Endothelial cell of umbilical vein (primary cell): ENCODE measurements at regions not wholly inside any gene's neighbourhood (a gene's known extent, or its start where the extent isn't known, plus 50 kb on each side); places are given as distances from the start of the nearest gene placed in this dataset.

Source experiments
- BruUV-seq: library from RNA; stranded (reverse); fragments of 400-500 nt; replicated peaks from 2 replicates; lab custom pipeline; 2021; lab: Mats Ljungman, UMichigan
- CTCF ChIA-PET: fragments of 300-600, 350-600 bp; sonication (Branson Sonifier 250); formaldehyde crosslinking; loops from one replicate; lab custom pipeline; 2021; ENCODE audit warnings: antibody characterized with exemption, inconsistent platforms; lab: Charles Lee
- POLR2A ChIA-PET: fragments of 300-600, 350-600 bp; sonication (Branson Sonifier 250); formaldehyde crosslinking; loops from one replicate; lab custom pipeline; 2021; ENCODE audit warnings: antibody characterized with exemption, inconsistent platforms; lab: Charles Lee
- DNase-seq: peaks from one replicate; pipeline ENCODE4 v3.0.0-alpha.2; 2011; ENCODE audit warnings: low read depth, low spot score
- FAIRE-seq: peaks from 2 replicates; lab custom pipeline; 2011; peaks lifted over from hg19 to GRCh38; lab: Jason Lieb, UNC
- H2AFZ ChIP-seq: 2 replicates; pipeline ENCODE4 v1.6.0; 2012; ENCODE audit warnings: low read depth, low read length, control low read depth, inconsistent platforms
- H3K27ac ChIP-seq: 2 replicates; pipeline ENCODE4 v1.5.1; 2011; ENCODE audit warnings: low read depth, mild to moderate bottlenecking, control low read depth, low read length, moderate library complexity; ENCODE audit not compliant: insufficient read depth
- H3K27me3 ChIP-seq, 2 experiments: 2 replicates each; pipeline versions ENCODE4 v1.6.0 to v1.6.1; 2011; ENCODE audit warnings: low read length in 2 of 2, mixed read lengths in 1 of 2; ENCODE audit not compliant: control insufficient read depth in 2 of 2, insufficient read depth in 2 of 2
- H3K36me3 ChIP-seq, 2 experiments: 2 replicates in 1 of 2; 3 replicates in 1 of 2; pipeline ENCODE4 v1.5.1; 2011; ENCODE audit warnings: low read length in 2 of 2, mild to moderate bottlenecking in 1 of 2, moderate library complexity in 1 of 2; ENCODE audit not compliant: control insufficient read depth in 2 of 2, insufficient read depth in 2 of 2; ENCODE audit errors: extremely low read depth in 1 of 2
- H3K4me1 ChIP-seq: 3 replicates; pipeline ENCODE4 v1.5.1; 2011; ENCODE audit warnings: mild to moderate bottlenecking, low read length; ENCODE audit not compliant: control insufficient read depth, insufficient read depth; ENCODE audit errors: extremely low read depth
- H3K4me2 ChIP-seq: 2 replicates; pipeline ENCODE4 v1.6.1; 2011; ENCODE audit warnings: low read length, control low read depth, mixed read lengths; ENCODE audit not compliant: insufficient read depth
- H3K4me3 ChIP-seq, 3 experiments: fragments of 200-600 bp in 1 of 3; sonication (generic), shearing (Covaris generic) in 1 of 3; replicated peaks in 1 of 3; 2 replicates each; pipeline ENCODE4 v1.5.1; 2011 to 2016; ENCODE audit warnings: control low read depth in 3 of 3, low read length in 3 of 3, mild to moderate bottlenecking in 2 of 3, inconsistent platforms in 1 of 3, low read depth in 1 of 3, moderate library complexity in 1 of 3; ENCODE audit not compliant: insufficient read depth in 1 of 3
- H3K79me2 ChIP-seq: 2 replicates; pipeline ENCODE4 v1.6.0; 2012; ENCODE audit warnings: low read length, inconsistent platforms; ENCODE audit not compliant: control insufficient read depth, insufficient read depth
- H3K9ac ChIP-seq: replicated peaks from 2 replicates; pipeline ENCODE3; 2011; ENCODE audit warnings: low read length, control low read depth; ENCODE audit not compliant: insufficient read depth; ENCODE audit errors: extremely low read depth
- H3K9me1 ChIP-seq: replicated peaks from 3 replicates; pipeline ENCODE4 v1.6.0; 2011; ENCODE audit warnings: mild to moderate bottlenecking, low read length; ENCODE audit not compliant: control insufficient read depth, insufficient read depth; ENCODE audit errors: extremely low read depth
- H3K9me3 ChIP-seq: replicated peaks from 2 replicates; pipeline ENCODE4 v1.5.1; 2012; ENCODE audit warnings: low read length, inconsistent platforms; ENCODE audit not compliant: control insufficient read depth, insufficient read depth
- H4K20me1 ChIP-seq: replicated peaks from 2 replicates; pipeline ENCODE3; 2011; ENCODE audit warnings: mild to moderate bottlenecking, low read length; ENCODE audit not compliant: control insufficient read depth, insufficient read depth; ENCODE audit errors: extremely low read depth
- CTCF ChIP-seq, 2 donors: IDR thresholded peaks; 1 replicate in 1 of 2; 2 replicates in 1 of 2; pipeline ENCODE4 v1.5.1; 2011; ENCODE audit warnings: low read length in 2 of 2, mild to moderate bottlenecking in 2 of 2, moderate library complexity in 2 of 2, control low read depth in 1 of 2, inconsistent platforms in 1 of 2, low read depth in 1 of 2; ENCODE audit not compliant: insufficient read depth in 1 of 2; ENCODE audit errors: extremely low read depth in 1 of 2
- EZH2 ChIP-seq: IDR thresholded peaks from 2 replicates; pipeline ENCODE4 v1.6.1; 2012; ENCODE audit warnings: borderline replicate concordance, low read depth, mild to moderate bottlenecking, moderate library complexity, low read length, inconsistent platforms; ENCODE audit not compliant: severe bottlenecking
- FOS ChIP-seq: IDR thresholded peaks from 2 replicates; pipeline ENCODE4 v1.6.1; 2011; ENCODE audit warnings: mild to moderate bottlenecking, low read length, moderate library complexity, borderline replicate concordance; ENCODE audit not compliant: insufficient read depth
- GATA2 ChIP-seq: IDR thresholded peaks from 2 replicates; pipeline ENCODE4 v1.7.0; 2011; ENCODE audit warnings: low read depth, mild to moderate bottlenecking, moderate library complexity, mixed read lengths, low read length; ENCODE audit not compliant: insufficient read length, insufficient read depth
- JUN ChIP-seq: IDR thresholded peaks from 2 replicates; pipeline ENCODE4 v1.6.1; 2011; ENCODE audit warnings: borderline replicate concordance, low read depth; ENCODE audit not compliant: insufficient read length, insufficient read depth
- MAX ChIP-seq: IDR thresholded peaks from 2 replicates; pipeline ENCODE4 v1.6.1; 2011; ENCODE audit not compliant: insufficient read depth, insufficient read length
- MYC ChIP-seq: IDR thresholded peaks from one replicate; pipeline ENCODE4 v1.6.1; 2011; ENCODE audit warnings: mild to moderate bottlenecking, low read depth, low read length
- POLR2A ChIP-seq: IDR thresholded peaks from 2 replicates; pipeline ENCODE4 v1.6.1; 2012; ENCODE audit warnings: low read depth, mild to moderate bottlenecking, control low read depth, low read length
- POLR2AphosphoS5 ChIP-seq: IDR thresholded peaks from 2 replicates; pipeline ENCODE4 v1.6.1; 2012; ENCODE audit warnings: low read depth, mild to moderate bottlenecking, control low read depth, low read length, moderate library complexity; ENCODE audit not compliant: insufficient read depth
- dilution Hi-C: fragments of 300-500 bp; cut with MboI; formaldehyde crosslinking; loops from one replicate; pipeline ENCODE4 v1.15.0; 2019; ENCODE audit warnings: low sequenced_read_pairs; ENCODE audit not compliant: extremely low pct_ligation_motif_present
- intact Hi-C: fragments of 100-400 bp; cut with micrococcal nuclease; formaldehyde crosslinking; loops from one replicate; pipeline ENCODE4 v1.10.0; 2022

GRCh38 chr15:56856934-56857333, 61.5 kb upstream of the TCF12 start:
- intact Hi-C loops = no loop called here
- no peak for FAIRE-seq
- TF ChIP-seq MAX (no peak), POLR2A (no peak), POLR2AphosphoS5 (no peak), FOS (no peak), GATA2 (no peak), MYC (no peak), CTCF (IDR thresholded peaks at IDR 0.05; ENCODE audit: extremely low read depth in 1 of 2, insufficient read depth in 1 of 2, low read depth in 1 of 2, low read length in 2 of 2) (no peak), EZH2 (no peak), JUN (no peak)

More at GRCh38 chr15:56856934-56857333, 61.5 kb upstream of the TCF12 start:
- Histone ChIP-seq H2AFZ (no peak overlapping the region), H3K4me3 (no peak overlapping the region), H3K4me2 (no peak overlapping the region), H3K9ac (no peak overlapping the region), H3K9me3 (no peaks in the 10 kb centered on the region), H4K20me1 (no peaks in the 10 kb centered on the region), H3K27ac (no peak overlapping the region), H3K27me3 (no peaks in the 10 kb centered on the region), H3K36me3 (no peaks in the 10 kb centered on the region), H3K79me2 (no peaks in the 10 kb centered on the region), H3K4me1 (no peaks in the 10 kb centered on the region), H3K9me1 (no peaks in the 10 kb centered on the region)
- ChIA-PET POLR2A (interaction anchor here (0.7 kb wide), 1 partner anchor 482 kb away, joined by 3 read pairs; no protein-coding TSS in a partner anchor), CTCF (interaction anchor here (0.9 to 1.4 kb wide), 3 partner anchors 12 to 360 kb away, joined by 3 to 4 read pairs (median 3); no protein-coding TSS in a partner anchor)
- no peak for DNase-seq
- BruUV-seq = no TSS peak
- dilution Hi-C loops = no loop called here
